ENCODE measurements at regions not wholly inside any gene's neighbourhood (a gene's known extent, or its start where the extent isn't known, plus 50 kb on each side); places are given as distances from the start of the nearest gene placed in this dataset.
A peak's percentile ranks its signal among the peaks of the same experiment; 100 is the strongest.
"Not testable (repeated sequence)": the region's sequence is repeated elsewhere in the genome, so short reads cannot be mapped to it uniquely, and the experiment has no call there.

DNA sequence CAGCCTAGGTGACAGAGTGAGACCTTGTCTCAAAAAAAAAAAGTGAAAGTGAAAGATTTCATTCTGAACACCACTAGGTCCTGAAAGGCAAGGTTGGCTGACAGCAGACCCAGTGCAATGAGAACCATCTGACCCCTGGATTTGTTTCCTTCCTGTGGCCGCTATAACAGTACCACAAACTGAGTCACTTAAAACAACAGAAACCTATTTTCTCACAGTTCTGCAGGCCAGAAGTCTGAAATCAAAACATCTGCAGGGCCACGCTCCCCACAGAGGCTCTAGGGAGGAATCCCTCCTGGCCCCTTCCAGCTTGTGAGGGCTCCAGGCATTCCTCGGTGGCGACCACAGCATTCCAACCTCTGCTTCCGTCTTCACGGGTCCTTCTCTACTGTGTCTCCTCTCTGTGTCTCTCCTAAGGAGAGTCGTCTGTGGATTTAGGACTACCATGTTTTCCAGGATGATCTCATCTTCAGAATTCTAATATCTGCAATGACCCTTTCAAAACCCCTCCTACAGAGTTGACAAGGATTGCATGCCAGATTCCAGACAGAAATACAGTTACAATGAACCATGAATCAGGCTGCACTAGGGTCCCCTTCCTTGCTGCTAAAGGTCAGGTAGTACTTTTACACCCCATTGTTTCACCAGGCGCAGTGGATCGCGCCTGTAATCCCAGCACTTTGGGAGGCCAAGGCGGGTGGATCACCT lies 78.0 kb upstream of the ADGRL1 start:
- not testable (repeated sequence) for H3K9ac ChIP-seq (ENCODE audit: low read depth, low read length); H3K4me3 ChIP-seq (ENCODE audit: low read length); H3K36me3 ChIP-seq (ENCODE audit: insufficient read depth, low read length); H3K9me3 ChIP-seq (replicated peaks; ENCODE audit: low read length); H3K4me1 ChIP-seq (ENCODE audit: control insufficient read depth, insufficient read depth, low read length)
- Histone ChIP-seq H3K27me3 (ENCODE audit: control insufficient read depth, insufficient read depth, low read length) (peaks cover 16% of the 10 kb centered on the region), H3K4me2 (ENCODE audit: low read length) (peak overlapping the region; percentile 38)

GRCh38 chr19:14279270-14279669 lies 73.3 kb upstream of the ADGRL1 start:
- not testable (repeated sequence) for H3K9me3 ChIP-seq (replicated peaks; ENCODE audit: low read length); H3K4me1 ChIP-seq (ENCODE audit: control insufficient read depth, insufficient read depth, low read length); H3K36me3 ChIP-seq (ENCODE audit: insufficient read depth, low read length); H3K4me3 ChIP-seq (ENCODE audit: low read length); H3K9ac ChIP-seq (ENCODE audit: low read depth, low read length); H3K4me2 ChIP-seq (ENCODE audit: low read length)
- H3K27me3 ChIP-seq (ENCODE audit: control insufficient read depth, insufficient read depth, low read length) = peaks cover 20% of the 10 kb centered on the region

DNA sequence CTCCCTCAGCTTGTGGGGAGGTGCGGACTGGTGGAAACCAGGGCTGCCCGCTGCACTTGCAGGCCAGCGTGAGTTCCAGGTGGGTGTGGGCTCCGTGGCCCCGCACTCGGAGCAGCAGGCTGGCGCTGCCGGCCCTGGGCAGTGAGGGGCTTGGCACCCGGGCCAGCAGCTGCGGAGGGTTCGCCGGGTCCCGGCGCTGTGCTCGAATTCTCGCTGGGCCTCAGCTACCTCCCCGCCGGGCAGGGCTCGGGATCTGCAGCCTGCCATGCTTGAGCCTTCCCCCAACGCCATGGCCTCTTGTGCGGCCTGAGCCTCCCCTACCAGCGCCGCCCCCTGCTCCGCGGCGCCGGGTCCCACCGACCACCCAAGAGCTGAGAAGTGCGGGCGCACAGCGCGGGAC lies 71.6 kb upstream of the ADGRL1 start:
- Histone ChIP-seq H3K4me3 (ENCODE audit: low read length) (no peak overlapping the region), H3K27me3 (ENCODE audit: control insufficient read depth, insufficient read depth, low read length) (peaks cover 26% of the 10 kb centered on the region), H3K4me1 (ENCODE audit: control insufficient read depth, insufficient read depth, low read length) (no peaks in the 10 kb centered on the region), H3K36me3 (ENCODE audit: insufficient read depth, low read length) (no peaks in the 10 kb centered on the region), H3K9me3 (replicated peaks; ENCODE audit: low read length) (peaks cover 1% of the 10 kb centered on the region), H3K4me2 (ENCODE audit: low read length) (no peak overlapping the region), H3K9ac (ENCODE audit: low read depth, low read length) (no peak overlapping the region)

- H3K27me3 ChIP-seq (ENCODE audit: control insufficient read depth, insufficient read depth, low read length) = peaks cover 37% of the 10 kb centered on the region
- not testable (repeated sequence) for H3K4me3 ChIP-seq (ENCODE audit: low read length); H3K4me2 ChIP-seq (ENCODE audit: low read length); H3K9me3 ChIP-seq (replicated peaks; ENCODE audit: low read length); H3K9ac ChIP-seq (ENCODE audit: low read depth, low read length); H3K36me3 ChIP-seq (ENCODE audit: insufficient read depth, low read length); H3K4me1 ChIP-seq (ENCODE audit: control insufficient read depth, insufficient read depth, low read length)
These were observed 69.9 kb upstream of the ADGRL1 start for GRCh38 chr19:14275823-14276222.

- Histone ChIP-seq H3K4me1 (ENCODE audit: control insufficient read depth, insufficient read depth, low read length) (no peaks in the 10 kb centered on the region), H3K4me3 (ENCODE audit: low read length) (no peak overlapping the region), H3K9me3 (replicated peaks; ENCODE audit: low read length) (peaks cover 3% of the 10 kb centered on the region), H3K9ac (ENCODE audit: low read depth, low read length) (no peak overlapping the region), H3K4me2 (ENCODE audit: low read length) (no peak overlapping the region), H3K27me3 (ENCODE audit: control insufficient read depth, insufficient read depth, low read length) (peaks cover 32% of the 10 kb centered on the region), H3K36me3 (ENCODE audit: insufficient read depth, low read length) (no peaks in the 10 kb centered on the region)
These were observed 66.7 kb upstream of the ADGRL1 start for GRCh38 chr19:14272623-14273022.

GRCh38 chr19:14271840-14272239 lies 65.9 kb upstream of the ADGRL1 start:
- no peaks in the 10 kb centered on the region for H3K4me1 ChIP-seq (ENCODE audit: control insufficient read depth, insufficient read depth, low read length)
- no peak overlapping the region for H3K4me2 ChIP-seq (ENCODE audit: low read length)
- H3K36me3 ChIP-seq (ENCODE audit: insufficient read depth, low read length) = no peaks in the 10 kb centered on the region
- peaks cover 3% of the 10 kb centered on the region for H3K9me3 ChIP-seq (replicated peaks; ENCODE audit: low read length)
- no peak overlapping the region for H3K4me3 ChIP-seq (ENCODE audit: low read length)
- H3K27me3 ChIP-seq (ENCODE audit: control insufficient read depth, insufficient read depth, low read length) = peaks cover 39% of the 10 kb centered on the region
- H3K9ac ChIP-seq (ENCODE audit: low read depth, low read length) = no peak overlapping the region

DNA sequence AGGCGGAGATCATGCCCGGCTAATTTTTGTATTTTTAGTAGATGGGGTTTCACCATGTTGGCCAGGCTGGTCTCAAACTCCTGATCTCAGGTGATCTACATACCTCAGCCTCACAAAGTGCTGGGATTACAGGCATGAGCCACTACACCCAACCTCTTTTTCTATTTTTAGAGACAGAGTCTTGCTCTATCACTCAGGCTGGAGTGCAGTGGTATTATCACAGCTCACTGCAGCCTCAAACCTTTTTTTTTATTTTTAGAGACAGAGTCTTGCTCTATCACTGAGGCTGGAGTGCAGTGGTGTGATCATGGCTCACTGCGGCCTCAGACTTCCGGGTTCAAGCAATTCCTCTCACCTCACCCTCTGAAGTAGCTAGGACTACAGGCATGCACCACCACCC lies 64.6 kb upstream of the ADGRL1 start:
- not testable (repeated sequence) for H3K4me3 ChIP-seq (ENCODE audit: low read length); H3K9ac ChIP-seq (ENCODE audit: low read depth, low read length); H3K36me3 ChIP-seq (ENCODE audit: insufficient read depth, low read length); H3K4me2 ChIP-seq (ENCODE audit: low read length); H3K9me3 ChIP-seq (replicated peaks; ENCODE audit: low read length); H3K4me1 ChIP-seq (ENCODE audit: control insufficient read depth, insufficient read depth, low read length)
- H3K27me3 ChIP-seq (ENCODE audit: control insufficient read depth, insufficient read depth, low read length) = peaks cover 50% of the 10 kb centered on the region

DNA sequence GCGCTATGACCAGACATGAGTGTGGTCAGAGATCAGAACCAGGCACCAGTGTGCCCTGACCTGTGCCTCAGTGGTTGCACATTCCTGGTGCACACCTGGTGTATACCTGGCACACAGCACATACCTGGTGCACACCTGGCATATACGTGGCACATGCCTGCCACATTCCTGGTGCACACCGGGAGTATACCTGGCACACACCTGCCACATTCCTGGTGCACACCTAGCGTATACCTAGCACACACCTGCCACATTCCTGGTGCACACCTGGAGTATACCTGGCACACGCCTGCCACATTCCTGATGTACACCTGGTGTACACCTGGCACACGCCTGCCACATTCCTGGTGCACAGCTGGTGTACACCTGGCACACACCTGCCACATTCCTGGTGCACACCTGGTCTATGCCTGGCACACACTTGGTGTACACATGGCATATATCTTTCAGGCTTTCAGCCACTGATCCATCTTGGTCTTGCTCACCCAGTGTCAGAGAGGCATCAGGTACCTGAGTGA lies 61.3 kb upstream of the ADGRL1 start:
- Histone ChIP-seq H3K4me3 (ENCODE audit: low read length) (no peak overlapping the region), H3K9ac (ENCODE audit: low read depth, low read length) (no peak overlapping the region), H3K36me3 (ENCODE audit: insufficient read depth, low read length) (no peaks in the 10 kb centered on the region), H3K9me3 (replicated peaks; ENCODE audit: low read length) (no peaks in the 10 kb centered on the region), H3K4me1 (ENCODE audit: control insufficient read depth, insufficient read depth, low read length) (no peaks in the 10 kb centered on the region), H3K4me2 (ENCODE audit: low read length) (no peak overlapping the region), H3K27me3 (ENCODE audit: control insufficient read depth, insufficient read depth, low read length) (peaks cover 50% of the 10 kb centered on the region)

- not testable (repeated sequence) for H3K4me3 ChIP-seq (ENCODE audit: low read length); H3K9me3 ChIP-seq (replicated peaks; ENCODE audit: low read length); H3K4me2 ChIP-seq (ENCODE audit: low read length); H3K36me3 ChIP-seq (ENCODE audit: insufficient read depth, low read length); H3K4me1 ChIP-seq (ENCODE audit: control insufficient read depth, insufficient read depth, low read length); H3K9ac ChIP-seq (ENCODE audit: low read depth, low read length)
- H3K27me3 ChIP-seq (ENCODE audit: control insufficient read depth, insufficient read depth, low read length) = peaks cover 43% of the 10 kb centered on the region
These were observed 60.2 kb upstream of the ADGRL1 start for GRCh38 chr19:14266208-14266607.

DNA sequence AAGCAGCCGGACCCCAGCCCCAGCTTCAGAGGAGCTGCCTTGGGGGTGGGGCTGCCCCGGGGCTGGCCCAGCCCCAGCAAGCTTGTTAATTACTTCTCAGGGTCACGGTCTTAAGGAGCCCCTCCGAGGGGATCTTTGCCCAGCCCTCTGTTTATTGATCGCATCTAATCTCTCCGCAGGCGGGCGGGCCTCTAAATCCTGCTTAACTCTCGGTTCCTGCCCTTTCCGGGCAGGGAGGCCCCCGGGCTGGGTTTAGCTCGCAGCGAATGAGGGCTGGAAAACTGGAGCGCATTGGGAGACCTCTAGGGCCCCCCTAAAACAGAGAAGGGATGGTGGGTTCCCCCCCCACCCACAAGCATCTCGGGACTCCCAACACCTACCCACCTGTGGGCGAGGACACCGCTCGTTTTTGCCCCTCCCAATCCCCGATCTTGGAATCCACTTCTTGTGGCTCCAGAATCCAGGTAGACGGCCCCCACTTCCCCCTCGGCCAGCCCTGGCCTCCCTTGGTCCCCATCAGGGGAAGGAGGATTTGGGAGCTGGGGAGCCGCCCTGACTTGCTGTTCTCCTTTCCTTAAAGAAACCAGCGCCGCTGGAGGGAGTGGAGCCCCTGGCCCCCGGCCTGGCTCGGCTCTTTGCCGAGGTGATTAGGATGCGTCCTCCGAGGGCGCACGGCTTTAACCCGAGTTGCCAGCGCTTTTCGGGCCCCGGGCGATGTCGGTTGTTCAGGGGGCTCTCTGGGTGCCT lies 59.5 kb upstream of the ADGRL1 start:
- H3K9me3 ChIP-seq (replicated peaks; ENCODE audit: low read length) = no peaks in the 10 kb centered on the region
- no peak overlapping the region for H3K4me2 ChIP-seq (ENCODE audit: low read length)
- H3K4me3 ChIP-seq (ENCODE audit: low read length) = no peak overlapping the region
- H3K36me3 ChIP-seq (ENCODE audit: insufficient read depth, low read length) = no peaks in the 10 kb centered on the region
- H3K4me1 ChIP-seq (ENCODE audit: control insufficient read depth, insufficient read depth, low read length) = no peaks in the 10 kb centered on the region
- no peak overlapping the region for H3K9ac ChIP-seq (ENCODE audit: low read depth, low read length)
- peaks cover 43% of the 10 kb centered on the region for H3K27me3 ChIP-seq (ENCODE audit: control insufficient read depth, insufficient read depth, low read length)

- H3K36me3 ChIP-seq (ENCODE audit: insufficient read depth, low read length); H3K9me3 ChIP-seq (replicated peaks; ENCODE audit: low read length); H3K4me2 ChIP-seq (ENCODE audit: low read length); H3K4me3 ChIP-seq (ENCODE audit: low read length); H3K4me1 ChIP-seq (ENCODE audit: control insufficient read depth, insufficient read depth, low read length); H3K9ac ChIP-seq (ENCODE audit: low read depth, low read length): not testable (repeated sequence)
- H3K27me3 ChIP-seq (ENCODE audit: control insufficient read depth, insufficient read depth, low read length) = peaks cover 18% of the 10 kb centered on the region
These were observed 50.1 kb upstream of the ADGRL1 start for GRCh38 chr19:14255902-14256649.
